Neutrophil (primary cell): ENCODE measurements at regions not wholly inside any gene's neighbourhood (a gene's known extent, or its start where the extent isn't known, plus 50 kb on each side); places are given as distances from the start of the nearest gene placed in this dataset.

ENCODE experiments used
- H3K27ac ChIP-seq: fragments of 200-600 bp; sonication (generic); 2 replicates; pipeline ENCODE4 v1.5.1; 2016; ENCODE audit warnings: mild to moderate bottlenecking, moderate library complexity
- H3K27me3 ChIP-seq: fragments of 200-600 bp; sonication (generic); 2 replicates; pipeline ENCODE4 v1.6.0; 2016; ENCODE audit warnings: mild to moderate bottlenecking
- H3K36me3 ChIP-seq: fragments of 200-600 bp; sonication (generic); 2 replicates; pipeline ENCODE4 v1.5.1; 2017
- H3K4me1 ChIP-seq, 2 experiments: fragments of 200-600 bp in 1 of 2; sonication (generic) in 1 of 2; 1 replicate in 1 of 2; 2 replicates in 1 of 2; pipeline versions ENCODE4 v1.5.1 to v1.6.1; 2013 to 2016; ENCODE audit warnings: low read depth in 1 of 2, low read length in 1 of 2, mild to moderate bottlenecking in 1 of 2, moderate library complexity in 1 of 2; ENCODE audit not compliant: control insufficient read depth in 1 of 2, insufficient read depth in 1 of 2
- H3K4me3 ChIP-seq, 2 experiments: fragments of 200-600 bp in 1 of 2; sonication (generic) in 1 of 2; 1 replicate in 1 of 2; 2 replicates in 1 of 2; pipeline ENCODE4 v1.5.1; 2013 to 2016; ENCODE audit warnings: low read depth in 1 of 2, low read length in 1 of 2, mild to moderate bottlenecking in 1 of 2, moderate library complexity in 1 of 2
- H3K9me3 ChIP-seq: fragments of 200-600 bp; sonication (generic); 2 replicates; pipeline ENCODE4 v1.5.1; 2016
- CTCF ChIP-seq: fragments of 200-600 bp; sonication (generic); IDR thresholded peaks from 2 replicates; pipeline ENCODE4 v1.5.1; 2016; ENCODE audit warnings: antibody characterized with exemption

GRCh38 chr3:182697345-182697919 is 95.9 kb upstream of the ATP11B start:
- H3K4me3 ChIP-seq = no peak overlapping the region
- no peaks in the 10 kb centered on the region for H3K9me3 ChIP-seq
- no peaks in the 10 kb centered on the region for H3K27me3 ChIP-seq
- H3K27ac ChIP-seq = no peak overlapping the region
- no peak for TF ChIP-seq CTCF
- no peaks in the 10 kb centered on the region for H3K36me3 ChIP-seq
- peaks cover 19 to 26% of the 10 kb centered on the region in 2 experiments for H3K4me1 ChIP-seq

GRCh38 chr3:182698078-182698477 is 95.2 kb upstream of the ATP11B start:
- H3K4me1 ChIP-seq = peaks cover 12 to 20% of the 10 kb centered on the region in 2 experiments
- no peak overlapping the region for H3K4me3 ChIP-seq
- H3K27me3 ChIP-seq = no peaks in the 10 kb centered on the region
- H3K36me3 ChIP-seq = no peaks in the 10 kb centered on the region
- H3K27ac ChIP-seq = no peak overlapping the region
- no peak for TF ChIP-seq CTCF
- no peaks in the 10 kb centered on the region for H3K9me3 ChIP-seq

- H3K4me3 ChIP-seq = no peak overlapping the region
- no peaks in the 10 kb centered on the region for H3K27me3 ChIP-seq
- no peaks in the 10 kb centered on the region for H3K36me3 ChIP-seq
- no peak for TF ChIP-seq CTCF
- H3K9me3 ChIP-seq = no peaks in the 10 kb centered on the region
- H3K27ac ChIP-seq = no peak overlapping the region
- peaks cover 0 to 8% of the 10 kb centered on the region in 2 experiments for H3K4me1 ChIP-seq
Observed at GRCh38 chr3:182699550-182700170, 93.6 kb upstream of the ATP11B start.

- H3K27ac ChIP-seq = no peak overlapping the region
- no peaks in the 10 kb centered on the region for H3K27me3 ChIP-seq
Observed at GRCh38 chr3:182702216-182702615, 91.1 kb upstream of the ATP11B start.

GRCh38 chr3:182703233-182703632 is 90.1 kb upstream of the ATP11B start:
- Histone ChIP-seq H3K36me3 (no peaks in the 10 kb centered on the region), H3K4me1 (peaks cover 0 to 8% of the 10 kb centered on the region in 2 experiments), H3K9me3 (no peaks in the 10 kb centered on the region), H3K27ac (no peak overlapping the region), H3K4me3 (no peak overlapping the region), H3K27me3 (no peaks in the 10 kb centered on the region)
- TF ChIP-seq CTCF = no peak

More at GRCh38 chr3:182702216-182702615, 91.1 kb upstream of the ATP11B start:
- Histone ChIP-seq H3K4me3 (no peak overlapping the region), H3K9me3 (no peaks in the 10 kb centered on the region), H3K4me1 (peaks cover 0 to 8% of the 10 kb centered on the region in 2 experiments), H3K36me3 (no peaks in the 10 kb centered on the region)
- no peak for TF ChIP-seq CTCF
